DND-41 (cell line): ENCODE measurements at regions not wholly inside any gene's neighbourhood (a gene's known extent, or its start where the extent isn't known, plus 50 kb on each side); places are given as distances from the start of the nearest gene placed in this dataset.

Source experiments
- EZH2 ChIP-seq: IDR thresholded peaks from 3 replicates; pipeline ENCODE4 v1.6.1; 2012; ENCODE audit warnings: borderline replicate concordance, low read depth, mild to moderate bottlenecking, moderate library complexity, low read length, inconsistent platforms; ENCODE audit not compliant: severe bottlenecking
- TF ChIP-seq, protein P1 (sequence below): IDR thresholded peaks from 2 replicates; pipeline ENCODE4 v1.5.1; 2012; ENCODE audit warnings: borderline replicate concordance, low read length, moderate library complexity, mild to moderate bottlenecking; ENCODE audit not compliant: poor library complexity, severe bottlenecking; ENCODE audit errors: extremely low read depth

DNA sequence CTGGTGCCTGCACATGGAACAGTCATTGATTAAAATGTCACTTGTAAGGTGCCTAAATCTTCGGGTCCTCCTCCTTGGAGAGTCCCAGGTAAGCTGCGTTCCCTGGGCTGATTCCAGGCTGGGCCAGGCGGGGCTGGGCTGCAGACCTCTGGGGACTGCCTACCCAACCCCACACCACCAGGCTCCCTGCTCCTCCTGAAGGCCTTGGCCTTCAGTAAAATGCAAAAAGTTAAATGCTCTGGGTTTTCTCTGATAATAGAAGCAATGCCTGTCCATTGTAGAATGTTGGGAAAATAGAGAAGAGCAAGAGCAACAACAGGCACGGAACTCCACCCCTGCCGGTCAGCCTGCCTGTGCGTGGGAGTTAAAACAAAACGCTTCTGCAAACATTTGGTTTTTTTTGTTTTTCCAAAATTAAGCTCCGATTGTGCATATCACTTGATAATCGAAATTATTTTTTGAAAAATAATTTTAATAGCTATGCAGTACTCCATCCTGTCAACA lies 363.9 kb downstream of the SEC14L1 start:
- TF ChIP-seq, protein P1, sequence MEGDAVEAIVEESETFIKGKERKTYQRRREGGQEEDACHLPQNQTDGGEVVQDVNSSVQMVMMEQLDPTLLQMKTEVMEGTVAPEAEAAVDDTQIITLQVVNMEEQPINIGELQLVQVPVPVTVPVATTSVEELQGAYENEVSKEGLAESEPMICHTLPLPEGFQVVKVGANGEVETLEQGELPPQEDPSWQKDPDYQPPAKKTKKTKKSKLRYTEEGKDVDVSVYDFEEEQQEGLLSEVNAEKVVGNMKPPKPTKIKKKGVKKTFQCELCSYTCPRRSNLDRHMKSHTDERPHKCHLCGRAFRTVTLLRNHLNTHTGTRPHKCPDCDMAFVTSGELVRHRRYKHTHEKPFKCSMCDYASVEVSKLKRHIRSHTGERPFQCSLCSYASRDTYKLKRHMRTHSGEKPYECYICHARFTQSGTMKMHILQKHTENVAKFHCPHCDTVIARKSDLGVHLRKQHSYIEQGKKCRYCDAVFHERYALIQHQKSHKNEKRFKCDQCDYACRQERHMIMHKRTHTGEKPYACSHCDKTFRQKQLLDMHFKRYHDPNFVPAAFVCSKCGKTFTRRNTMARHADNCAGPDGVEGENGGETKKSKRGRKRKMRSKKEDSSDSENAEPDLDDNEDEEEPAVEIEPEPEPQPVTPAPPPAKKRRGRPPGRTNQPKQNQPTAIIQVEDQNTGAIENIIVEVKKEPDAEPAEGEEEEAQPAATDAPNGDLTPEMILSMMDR: no peak
- TF ChIP-seq EZH2: no peak
